ENCODE measurements at regions not wholly inside any gene's neighbourhood (a gene's known extent, or its start where the extent isn't known, plus 50 kb on each side); places are given as distances from the start of the nearest gene placed in this dataset.

- ATAC-seq (ENCODE audit: low FRiP score) (no peak), DNase-seq (no peak)
- WGBS, 2 donors, result 93 to 94% methylated on average over 6 of the region's 6 CpGs
- Histone ChIP-seq H3K27me3 (ENCODE audit: control insufficient read depth in 1 of 2, insufficient read depth in 2 of 2, low read length in 1 of 2) (no peaks in the 10 kb centered on the region), H3K36me3 (ENCODE audit: control insufficient read depth in 1 of 2, insufficient read depth in 2 of 2, low read length in 1 of 2) (no peaks in the 10 kb centered on the region), H3K4me3 (ENCODE audit: low read length in 2 of 2) (no peak overlapping the region), H3K9me3 (ENCODE audit: control insufficient read depth, low read length) (no peaks in the 10 kb centered on the region), H3K4me1 (ENCODE audit: control insufficient read depth in 1 of 2, insufficient read depth in 2 of 2, low read length in 2 of 2) (no peaks in the 10 kb centered on the region), H3K27ac (ENCODE audit: low read depth in 1 of 2, low read length in 2 of 2) (no peak overlapping the region)
- intact Hi-C loops (cut with DNase I), result no loop called here
These were observed 75.0 kb upstream of the FUCA2 start for GRCh38 chr6:143586557-143586956.

- no peaks in the 10 kb centered on the region for H3K9me3 ChIP-seq (ENCODE audit: control insufficient read depth, low read length)
- ATAC-seq (ENCODE audit: low FRiP score) (no peak), DNase-seq (no peak)
- H3K4me1 ChIP-seq (ENCODE audit: control insufficient read depth in 1 of 2, insufficient read depth in 2 of 2, low read length in 2 of 2), result no peaks in the 10 kb centered on the region
- H3K4me3 ChIP-seq (ENCODE audit: low read length in 2 of 2), result no peak overlapping the region
- no peak overlapping the region for H3K27ac ChIP-seq (ENCODE audit: low read depth in 1 of 2, low read length in 2 of 2)
- intact Hi-C loops (cut with DNase I), result no loop called here
- 93 to 95% methylated on average over 4 of the region's 4 CpGs for WGBS, 2 donors
- H3K36me3 ChIP-seq (ENCODE audit: control insufficient read depth in 1 of 2, insufficient read depth in 2 of 2, low read length in 1 of 2), result no peaks in the 10 kb centered on the region
- no peaks in the 10 kb centered on the region for H3K27me3 ChIP-seq (ENCODE audit: control insufficient read depth in 1 of 2, insufficient read depth in 2 of 2, low read length in 1 of 2)
These were observed 74.2 kb upstream of the FUCA2 start for GRCh38 chr6:143585716-143586115.

GRCh38 chr6:143585241-143585640 is 73.7 kb upstream of the FUCA2 start:
- no peaks in the 10 kb centered on the region for H3K9me3 ChIP-seq (ENCODE audit: control insufficient read depth, low read length)
- no peaks in the 10 kb centered on the region for H3K27me3 ChIP-seq (ENCODE audit: control insufficient read depth in 1 of 2, insufficient read depth in 2 of 2, low read length in 1 of 2)
- no peak overlapping the region for H3K4me3 ChIP-seq (ENCODE audit: low read length in 2 of 2)
- no peaks in the 10 kb centered on the region for H3K4me1 ChIP-seq (ENCODE audit: control insufficient read depth in 1 of 2, insufficient read depth in 2 of 2, low read length in 2 of 2)
- DNase-seq (no peak), ATAC-seq (ENCODE audit: low FRiP score) (no peak)
- WGBS, 2 donors, result 95 to 97% methylated on average over 1 of the region's 1 CpG
- H3K36me3 ChIP-seq (ENCODE audit: control insufficient read depth in 1 of 2, insufficient read depth in 2 of 2, low read length in 1 of 2), result no peaks in the 10 kb centered on the region
- intact Hi-C loops (cut with DNase I), result no loop called here
- peak overlapping the region in 1 of 2 donors; percentile 62 for H3K27ac ChIP-seq (ENCODE audit: low read depth in 1 of 2, low read length in 2 of 2)

GRCh38 chr6:143583542-143584327 is 72.2 kb upstream of the FUCA2 start:
- intact Hi-C loops (cut with DNase I), result loop anchor here in 1 of 2 donors (5.0 kb wide), 1 partner anchor 94 kb away; the partner anchor contains the start of gene PHACTR2
- Histone ChIP-seq H3K27me3 (ENCODE audit: control insufficient read depth in 1 of 2, insufficient read depth in 2 of 2, low read length in 1 of 2) (no peaks in the 10 kb centered on the region), H3K27ac (ENCODE audit: low read depth in 1 of 2, low read length in 2 of 2) (no peak overlapping the region), H3K4me1 (ENCODE audit: control insufficient read depth in 1 of 2, insufficient read depth in 2 of 2, low read length in 2 of 2) (peaks cover 0 to 6% of the 10 kb centered on the region in 2 donors), H3K36me3 (ENCODE audit: control insufficient read depth in 1 of 2, insufficient read depth in 2 of 2, low read length in 1 of 2) (no peaks in the 10 kb centered on the region), H3K9me3 (ENCODE audit: control insufficient read depth, low read length) (no peaks in the 10 kb centered on the region), H3K4me3 (ENCODE audit: low read length in 2 of 2) (no peak overlapping the region)
- WGBS, 2 donors, result 98% methylated on average over 5 of the region's 5 CpGs
- ATAC-seq (ENCODE audit: low FRiP score) (no peak), DNase-seq (no peak)

- DNase-seq (no peak), ATAC-seq (ENCODE audit: low FRiP score) (no peak)
- intact Hi-C loops (cut with DNase I), result loop anchor here in 1 of 2 donors (5.0 kb wide), 1 partner anchor 95 kb away; the partner anchor contains the start of gene PHACTR2
- Histone ChIP-seq H3K4me3 (ENCODE audit: low read length in 2 of 2) (no peak overlapping the region), H3K27me3 (ENCODE audit: control insufficient read depth in 1 of 2, insufficient read depth in 2 of 2, low read length in 1 of 2) (no peaks in the 10 kb centered on the region), H3K4me1 (ENCODE audit: control insufficient read depth in 1 of 2, insufficient read depth in 2 of 2, low read length in 2 of 2) (peaks cover 0 to 6% of the 10 kb centered on the region in 2 donors), H3K27ac (ENCODE audit: low read depth in 1 of 2, low read length in 2 of 2) (peak overlapping the region in 1 of 2 donors; percentile 30), H3K9me3 (ENCODE audit: control insufficient read depth, low read length) (no peaks in the 10 kb centered on the region), H3K36me3 (ENCODE audit: control insufficient read depth in 1 of 2, insufficient read depth in 2 of 2, low read length in 1 of 2) (no peaks in the 10 kb centered on the region)
- 45 to 50% methylated on average over 3 of the region's 3 CpGs for WGBS, 2 donors
These were observed 70.4 kb upstream of the FUCA2 start for GRCh38 chr6:143581835-143582480.

- H3K27ac ChIP-seq (ENCODE audit: low read depth in 1 of 2, low read length in 2 of 2), result no peak overlapping the region
- peak; percentile 81 for ATAC-seq (ENCODE audit: low FRiP score)
- WGBS, 2 donors, result 9 to 14% methylated on average over 8 of the region's 8 CpGs
- intact Hi-C loops (cut with DNase I), result loop anchor here (5.0 to 10.0 kb wide), 4 partner anchors 98 to 265 kb away; partner anchors contain the start of genes LTV1 (in 2 of the 2) and PHACTR2 (in 1 of the 2)
- no peaks in the 10 kb centered on the region for H3K9me3 ChIP-seq (ENCODE audit: control insufficient read depth, low read length)
- H3K4me1 ChIP-seq (ENCODE audit: control insufficient read depth in 1 of 2, insufficient read depth in 2 of 2, low read length in 2 of 2), result peaks cover 0 to 6% of the 10 kb centered on the region in 2 donors
- H3K4me3 ChIP-seq (ENCODE audit: low read length in 2 of 2), result no peak overlapping the region
- H3K36me3 ChIP-seq (ENCODE audit: control insufficient read depth in 1 of 2, insufficient read depth in 2 of 2, low read length in 1 of 2), result no peaks in the 10 kb centered on the region
- no peaks in the 10 kb centered on the region for H3K27me3 ChIP-seq (ENCODE audit: control insufficient read depth in 1 of 2, insufficient read depth in 2 of 2, low read length in 1 of 2)
- DNase-seq, result peak; percentile 85 to 88
These were observed 68.2 kb upstream of the FUCA2 start for GRCh38 chr6:143579703-143580102.

- Histone ChIP-seq H3K36me3 (ENCODE audit: control insufficient read depth in 1 of 2, insufficient read depth in 2 of 2, low read length in 1 of 2) (no peaks in the 10 kb centered on the region), H3K27ac (ENCODE audit: low read depth in 1 of 2, low read length in 2 of 2) (no peak overlapping the region), H3K4me3 (ENCODE audit: low read length in 2 of 2) (no peak overlapping the region), H3K4me1 (ENCODE audit: control insufficient read depth in 1 of 2, insufficient read depth in 2 of 2, low read length in 2 of 2) (peaks cover 0 to 6% of the 10 kb centered on the region in 2 donors), H3K9me3 (ENCODE audit: control insufficient read depth, low read length) (no peaks in the 10 kb centered on the region), H3K27me3 (ENCODE audit: control insufficient read depth in 1 of 2, insufficient read depth in 2 of 2, low read length in 1 of 2) (no peaks in the 10 kb centered on the region)
- ATAC-seq (ENCODE audit: low FRiP score) (no peak), DNase-seq (no peak)
- intact Hi-C loops (cut with DNase I), result loop anchor here (5.0 to 10.0 kb wide), 3 partner anchors 109 to 267 kb away; partner anchors contain the start of gene LTV1 (in 2 of the 2)
- WGBS, 2 donors, result 50 to 73% methylated on average over 2 of the region's 2 CpGs
These were observed 66.5 kb upstream of the FUCA2 start for GRCh38 chr6:143578054-143578453.

- ATAC-seq (ENCODE audit: low FRiP score) (peak; percentile 73), DNase-seq (no peak)
- 78 to 82% methylated on average over 6 of the region's 6 CpGs for WGBS, 2 donors
- intact Hi-C loops (cut with DNase I), result loop anchor here (1.0 to 10.0 kb wide), 5 partner anchors 111 to 437 kb away; partner anchors contain the start of gene LTV1 (in 2 of the 2)
- Histone ChIP-seq H3K27ac (ENCODE audit: low read depth in 1 of 2, low read length in 2 of 2) (no peak overlapping the region), H3K27me3 (ENCODE audit: control insufficient read depth in 1 of 2, insufficient read depth in 2 of 2, low read length in 1 of 2) (no peaks in the 10 kb centered on the region), H3K36me3 (ENCODE audit: control insufficient read depth in 1 of 2, insufficient read depth in 2 of 2, low read length in 1 of 2) (no peaks in the 10 kb centered on the region), H3K4me3 (ENCODE audit: low read length in 2 of 2) (no peak overlapping the region), H3K9me3 (ENCODE audit: control insufficient read depth, low read length) (no peaks in the 10 kb centered on the region), H3K4me1 (ENCODE audit: control insufficient read depth in 1 of 2, insufficient read depth in 2 of 2, low read length in 2 of 2) (peaks cover 0 to 6% of the 10 kb centered on the region in 2 donors)
These were observed 64.4 kb upstream of the FUCA2 start for GRCh38 chr6:143575901-143576426.

Data from aorta (tissue), 5 donors.